SU-DHL-6 (cell line): ENCODE measurements at regions not wholly inside any gene's neighbourhood (a gene's known extent, or its start where the extent isn't known, plus 50 kb on each side); places are given as distances from the start of the nearest gene placed in this dataset.

Source experiments
- H2AFZ ChIP-seq: fragments of 200-600 bp; sonication (generic); 2 replicates; pipeline ENCODE4 v1.6.1; 2014; ENCODE audit warnings: low read depth, mild to moderate bottlenecking, moderate library complexity, mixed read lengths, antibody characterized with exemption, low read length; ENCODE audit not compliant: severe bottlenecking
- H3F3A ChIP-seq: fragments of 200-600 bp; shearing (Covaris generic); 2 replicates; pipeline ENCODE4 v1.6.0; 2016; ENCODE audit warnings: antibody characterized with exemption, mild to moderate bottlenecking; ENCODE audit not compliant: insufficient read depth
- H3K27ac ChIP-seq: fragments of 200-600 bp; sonication (generic); 2 replicates; pipeline ENCODE4 v1.5.1; 2016; ENCODE audit warnings: low read depth, mild to moderate bottlenecking, low read length, moderate library complexity, mixed read lengths
- H3K27me3 ChIP-seq: fragments of 200-600 bp; sonication (generic), shearing (Covaris generic); 2 replicates; pipeline ENCODE4 v1.6.0; 2014; ENCODE audit warnings: mild to moderate bottlenecking, low read length
- H3K36me3 ChIP-seq: fragments of 200-600 bp; sonication (generic); 2 replicates; pipeline ENCODE4 v1.6.1; 2014; ENCODE audit warnings: mild to moderate bottlenecking, low read length, mixed read lengths
- H3K4me2 ChIP-seq: fragments of 300-600, 200-600 bp; shearing (Covaris generic), sonication (generic); 2 replicates; pipeline ENCODE4 v1.6.0; 2014; ENCODE audit warnings: low read length, low read depth, mild to moderate bottlenecking; ENCODE audit not compliant: poor library complexity, severe bottlenecking
- H3K4me3 ChIP-seq: fragments of 200-600 bp; sonication (generic); 2 replicates; pipeline ENCODE4 v1.5.1; 2014; ENCODE audit warnings: antibody characterized with exemption, low read length, mild to moderate bottlenecking, mixed read lengths; ENCODE audit not compliant: insufficient read depth, poor library complexity, severe bottlenecking
- H3K79me2 ChIP-seq: fragments of 200-600 bp; sonication (generic); 2 replicates; pipeline ENCODE4 v1.6.1; 2014; ENCODE audit warnings: mild to moderate bottlenecking, low read length, moderate library complexity; ENCODE audit not compliant: insufficient read depth
- H3K9ac ChIP-seq: fragments of 200-600 bp; sonication (generic); 2 replicates; pipeline ENCODE4 v1.7.0; 2014; ENCODE audit warnings: mild to moderate bottlenecking, low read length
- H3K9me2 ChIP-seq: fragments of 200-600 bp; sonication (generic); replicated peaks from 2 replicates; pipeline ENCODE4 v1.6.1; 2014; ENCODE audit warnings: low read length; ENCODE audit not compliant: insufficient read depth
- H3K9me3 ChIP-seq: fragments of 200-600 bp; sonication (generic); 2 replicates; pipeline ENCODE4 v1.6.1; 2014; ENCODE audit warnings: low read length, mixed read lengths; ENCODE audit not compliant: insufficient read depth
- H4K20me1 ChIP-seq: fragments of 200-600 bp; sonication (generic); 2 replicates; pipeline ENCODE4 v1.6.1; 2014; ENCODE audit warnings: low read depth, mild to moderate bottlenecking, antibody characterized with exemption, low read length, moderate library complexity, mixed read lengths
- EZH2phosphoT487 ChIP-seq: fragments of 200-600 bp; sonication (generic), shearing (Covaris generic); conservative IDR thresholded peaks from 2 replicates; pipeline ENCODE4 v1.6.1; 2018; ENCODE audit warnings: mild to moderate bottlenecking, antibody characterized with exemption, low read length, moderate library complexity, mixed read lengths
- TF ChIP-seq, protein P1 (sequence below): fragments of 200-600 bp; sonication (generic); IDR thresholded peaks from one replicate; pipeline ENCODE4 v1.5.1; 2017; ENCODE audit warnings: antibody characterized with exemption, mild to moderate bottlenecking, low read length, moderate library complexity; ENCODE audit not compliant: insufficient read depth, poor library complexity, severe bottlenecking

DNA sequence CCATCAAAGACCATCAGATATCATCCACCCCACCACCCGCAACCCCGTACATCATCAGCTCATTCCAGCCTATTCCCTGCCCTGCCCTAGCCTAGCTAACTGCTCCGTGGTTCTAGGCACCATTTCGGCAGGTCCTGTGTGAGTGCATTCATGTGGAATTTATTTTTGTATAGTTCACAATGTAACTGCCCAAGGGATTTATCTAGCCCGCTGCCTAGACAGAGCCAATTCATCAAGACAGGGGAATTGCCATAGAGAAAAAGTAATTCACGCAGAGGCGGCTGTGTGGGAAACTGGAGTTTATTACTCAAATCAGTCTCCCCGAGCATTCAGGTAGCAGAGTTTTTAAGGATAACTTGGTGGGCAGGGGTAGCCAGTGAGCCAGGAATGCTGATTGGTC, 109.2 kb upstream of the UBL3 start:
- no peak overlapping the region for H2AFZ ChIP-seq
- H3K9ac ChIP-seq, result no peak overlapping the region
- H4K20me1 ChIP-seq, result no peaks in the 10 kb centered on the region
- no peak overlapping the region for H3K4me3 ChIP-seq
- H3K27ac ChIP-seq, result no peak overlapping the region
- no peaks in the 10 kb centered on the region for H3K9me2 ChIP-seq
- H3K36me3 ChIP-seq, result no peaks in the 10 kb centered on the region
- H3K4me2 ChIP-seq, result no peak overlapping the region
- no peak for TF ChIP-seq EZH2phosphoT487
- TF ChIP-seq, protein P1, sequence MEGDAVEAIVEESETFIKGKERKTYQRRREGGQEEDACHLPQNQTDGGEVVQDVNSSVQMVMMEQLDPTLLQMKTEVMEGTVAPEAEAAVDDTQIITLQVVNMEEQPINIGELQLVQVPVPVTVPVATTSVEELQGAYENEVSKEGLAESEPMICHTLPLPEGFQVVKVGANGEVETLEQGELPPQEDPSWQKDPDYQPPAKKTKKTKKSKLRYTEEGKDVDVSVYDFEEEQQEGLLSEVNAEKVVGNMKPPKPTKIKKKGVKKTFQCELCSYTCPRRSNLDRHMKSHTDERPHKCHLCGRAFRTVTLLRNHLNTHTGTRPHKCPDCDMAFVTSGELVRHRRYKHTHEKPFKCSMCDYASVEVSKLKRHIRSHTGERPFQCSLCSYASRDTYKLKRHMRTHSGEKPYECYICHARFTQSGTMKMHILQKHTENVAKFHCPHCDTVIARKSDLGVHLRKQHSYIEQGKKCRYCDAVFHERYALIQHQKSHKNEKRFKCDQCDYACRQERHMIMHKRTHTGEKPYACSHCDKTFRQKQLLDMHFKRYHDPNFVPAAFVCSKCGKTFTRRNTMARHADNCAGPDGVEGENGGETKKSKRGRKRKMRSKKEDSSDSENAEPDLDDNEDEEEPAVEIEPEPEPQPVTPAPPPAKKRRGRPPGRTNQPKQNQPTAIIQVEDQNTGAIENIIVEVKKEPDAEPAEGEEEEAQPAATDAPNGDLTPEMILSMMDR, result no peak
- H3K27me3 ChIP-seq, result no peaks in the 10 kb centered on the region
- no peaks in the 10 kb centered on the region for H3K9me3 ChIP-seq
- H3K79me2 ChIP-seq, result no peaks in the 10 kb centered on the region
- no peaks in the 10 kb centered on the region for H3F3A ChIP-seq

DNA sequence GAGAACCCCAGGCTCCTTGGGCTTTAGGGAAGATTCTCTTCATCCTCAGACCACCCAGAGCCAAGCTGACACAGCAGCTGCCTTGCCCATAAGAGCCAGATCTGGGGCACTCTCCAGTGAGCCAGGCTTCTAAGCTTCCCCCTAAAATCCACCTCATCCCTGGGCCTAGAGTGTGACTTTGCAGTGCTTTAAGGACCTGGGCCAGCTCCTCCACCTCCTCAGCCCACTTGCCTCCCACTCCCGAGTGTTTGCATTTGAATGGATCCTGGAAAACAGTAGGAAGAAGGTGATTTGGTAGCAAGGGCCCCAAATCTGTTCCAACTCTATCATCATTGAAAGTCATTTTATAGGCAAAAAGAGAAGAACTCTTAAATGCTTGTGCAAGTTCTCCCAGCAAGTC, 108.7 kb upstream of the UBL3 start:
- no peak overlapping the region for H3K27ac ChIP-seq
- no peak overlapping the region for H2AFZ ChIP-seq
- no peaks in the 10 kb centered on the region for H3F3A ChIP-seq
- H4K20me1 ChIP-seq, result no peaks in the 10 kb centered on the region
- no peak overlapping the region for H3K9ac ChIP-seq
- H3K4me2 ChIP-seq, result no peak overlapping the region
- no peaks in the 10 kb centered on the region for H3K79me2 ChIP-seq
- no peaks in the 10 kb centered on the region for H3K9me3 ChIP-seq
- H3K36me3 ChIP-seq, result no peaks in the 10 kb centered on the region
- TF ChIP-seq, protein P1, result no peak
- no peak for TF ChIP-seq EZH2phosphoT487
- no peaks in the 10 kb centered on the region for H3K27me3 ChIP-seq
- no peaks in the 10 kb centered on the region for H3K9me2 ChIP-seq
- H3K4me3 ChIP-seq, result no peak overlapping the region

DNA sequence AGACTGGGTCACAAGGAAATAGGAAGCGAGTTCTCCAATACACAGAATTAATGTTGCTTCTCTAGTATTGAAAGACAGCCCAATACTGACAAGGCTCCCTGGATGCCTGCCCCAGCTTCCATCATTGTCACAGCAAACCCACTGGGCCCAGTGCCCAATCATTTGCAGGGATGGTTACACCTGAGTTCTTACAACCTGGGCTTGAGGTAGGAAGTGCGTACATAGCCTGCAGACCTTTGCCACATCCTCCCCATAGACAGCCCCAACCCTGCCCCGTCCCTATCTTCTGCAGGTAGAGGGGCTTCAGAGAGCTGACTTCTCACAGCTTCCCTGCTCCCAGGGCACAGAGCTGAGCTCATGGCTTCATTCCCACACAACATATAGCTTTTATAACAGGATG, 108.1 kb upstream of the UBL3 start:
- Histone ChIP-seq H3K9me2 (no peaks in the 10 kb centered on the region), H3K4me2 (no peak overlapping the region), H4K20me1 (no peaks in the 10 kb centered on the region), H3F3A (no peaks in the 10 kb centered on the region), H3K4me3 (no peak overlapping the region), H2AFZ (no peak overlapping the region), H3K9ac (no peak overlapping the region), H3K79me2 (no peaks in the 10 kb centered on the region), H3K36me3 (no peaks in the 10 kb centered on the region), H3K9me3 (no peaks in the 10 kb centered on the region), H3K27me3 (no peaks in the 10 kb centered on the region), H3K27ac (no peak overlapping the region)
- TF ChIP-seq, protein P1, result no peak
- TF ChIP-seq EZH2phosphoT487, result no peak

DNA sequence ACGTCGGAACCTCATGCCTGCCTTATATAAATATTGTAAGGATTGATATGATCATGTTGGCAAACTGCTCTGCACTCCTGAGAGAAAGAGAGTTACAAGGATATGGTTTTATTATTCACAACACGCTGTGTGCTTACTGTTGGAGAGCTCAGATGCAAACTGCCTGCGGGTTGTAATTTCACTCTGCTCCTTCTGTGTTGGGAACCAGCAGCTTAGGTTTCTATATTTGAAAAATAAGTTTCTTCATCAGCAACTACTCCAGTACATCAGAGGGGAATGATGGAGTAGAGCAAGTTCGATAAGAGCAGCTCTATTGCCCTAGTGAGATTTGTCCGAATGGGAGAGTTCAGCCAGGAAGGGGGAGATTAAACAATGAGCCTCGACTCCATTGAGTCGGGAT, 106.9 kb upstream of the UBL3 start:
- no peaks in the 10 kb centered on the region for H3K27me3 ChIP-seq
- no peaks in the 10 kb centered on the region for H3K9me3 ChIP-seq
- no peak overlapping the region for H3K4me3 ChIP-seq
- TF ChIP-seq, protein P1, result no peak
- TF ChIP-seq EZH2phosphoT487, result no peak
- no peak overlapping the region for H3K9ac ChIP-seq
- no peaks in the 10 kb centered on the region for H3K36me3 ChIP-seq
- H4K20me1 ChIP-seq, result no peaks in the 10 kb centered on the region
- H3F3A ChIP-seq, result no peaks in the 10 kb centered on the region
- H3K79me2 ChIP-seq, result no peaks in the 10 kb centered on the region
- no peaks in the 10 kb centered on the region for H3K9me2 ChIP-seq
- H2AFZ ChIP-seq, result no peak overlapping the region
- no peak overlapping the region for H3K4me2 ChIP-seq
- no peak overlapping the region for H3K27ac ChIP-seq
